HEK293 (cell line): ENCODE measurements at regions not wholly inside any gene's neighbourhood (a gene's known extent, or its start where the extent isn't known, plus 50 kb on each side); places are given as distances from the start of the nearest gene placed in this dataset.

Source experiments
- CTCF ChIA-PET: fragments of 350-600 bp; formaldehyde crosslinking; extraction: SDS; loops from one replicate; lab custom pipeline; 2021; ENCODE audit warnings: antibody characterized with exemption; lab: Yijun Ruan, JAX
- POLR2A ChIA-PET: fragments of 300-600 bp; formaldehyde crosslinking; extraction: SDS; loops from one replicate; lab custom pipeline; 2020; ENCODE audit warnings: antibody characterized with exemption, inconsistent platforms; lab: Yijun Ruan, JAX
- H3K27ac ChIP-seq: fragments of 200-500 bp; sonication (Bioruptor generic); 2 replicates; pipeline ENCODE4 v1.5.1; 2014; ENCODE audit warnings: low read depth, low read length, control low read depth, inconsistent platforms; ENCODE audit errors: extremely low read depth
- H3K36me3 ChIP-seq, 2 experiments: fragments of 200-500 bp in 1 of 2; sonication (Bioruptor generic) in 1 of 2; 1 replicate in 1 of 2; 2 replicates in 1 of 2; pipeline ENCODE4 v1.5.1; 2014 to 2017; ENCODE audit warnings: inconsistent platforms in 2 of 2, low read length in 2 of 2; ENCODE audit not compliant: control insufficient read depth in 2 of 2, insufficient read depth in 1 of 2
- H3K4me1 ChIP-seq: fragments of 200-500 bp; sonication (Bioruptor generic); 2 replicates; pipeline ENCODE4 v1.5.1; 2014; ENCODE audit warnings: mild to moderate bottlenecking, low read length, inconsistent platforms; ENCODE audit not compliant: control insufficient read depth, insufficient read depth
- H3K4me3 ChIP-seq: 2 replicates; pipeline ENCODE4 v1.5.1; 2011; ENCODE audit warnings: low read depth, mild to moderate bottlenecking, control low read depth, low read length, moderate library complexity
- H3K9me3 ChIP-seq: fragments of 200-500 bp; sonication (Bioruptor generic); 2 replicates; pipeline ENCODE4 v1.5.1; 2014; ENCODE audit warnings: low read depth, low read length, inconsistent platforms; ENCODE audit not compliant: control insufficient read depth, insufficient read depth
- EGR2 ChIP-seq: fragments of 450-650 bp; formaldehyde crosslinking; IDR thresholded peaks from 2 replicates; pipeline ENCODE4 v1.5.1; 2016; ENCODE audit warnings: low read depth, missing biosample characterization, missing genetic modification characterization
- ELK4 ChIP-seq: IDR thresholded peaks from 2 replicates; pipeline ENCODE4 v1.6.1; 2011; ENCODE audit warnings: mild to moderate bottlenecking, low read depth, low read length, borderline replicate concordance
- GLIS1 ChIP-seq: fragments of 450-650 bp; formaldehyde crosslinking; IDR thresholded peaks from 2 replicates; pipeline ENCODE4 v1.5.1; 2016; ENCODE audit warnings: missing biosample characterization, missing genetic modification characterization
- HOXA7 ChIP-seq: sonication (generic); formaldehyde crosslinking; IDR thresholded peaks from 2 replicates; pipeline ENCODE4 v1.8.1; 2022; ENCODE audit warnings: missing genetic modification reagents, borderline replicate concordance
- INSM2 ChIP-seq: fragments of 450-650 bp; formaldehyde crosslinking; IDR thresholded peaks from 2 replicates; pipeline ENCODE4 v1.5.1; 2016; ENCODE audit warnings: missing biosample characterization, missing genetic modification characterization
- OSR2 ChIP-seq: fragments of 450-650 bp; formaldehyde crosslinking; IDR thresholded peaks from 2 replicates; pipeline ENCODE4 v1.5.1; 2016; ENCODE audit warnings: missing biosample characterization, missing genetic modification characterization
- REST ChIP-seq: fragments of 450-650 bp; formaldehyde crosslinking; IDR thresholded peaks from 2 replicates; pipeline ENCODE4 v1.5.1; 2016; ENCODE audit warnings: missing biosample characterization, missing genetic modification characterization
- SALL2 ChIP-seq: fragments of 450-650 bp; formaldehyde crosslinking; IDR thresholded peaks from 2 replicates; pipeline ENCODE4 v1.5.0; 2017; ENCODE audit warnings: missing biosample characterization, mild to moderate bottlenecking, missing genetic modification characterization, borderline replicate concordance
- YY1 ChIP-seq: fragments of 450-650 bp; formaldehyde crosslinking; IDR thresholded peaks from 2 replicates; pipeline ENCODE4 v1.5.1; 2018; ENCODE audit warnings: missing biosample characterization, missing genetic modification characterization
- ZBTB10 ChIP-seq: fragments of 450-650 bp; formaldehyde crosslinking; IDR thresholded peaks from 2 replicates; pipeline ENCODE4 v1.5.1; 2016; ENCODE audit warnings: missing biosample characterization, missing genetic modification characterization
- ZBTB20 ChIP-seq: fragments of 450-650 bp; formaldehyde crosslinking; IDR thresholded peaks from 2 replicates; pipeline ENCODE4 v1.5.1; 2016; ENCODE audit warnings: missing biosample characterization, missing genetic modification characterization
- ZBTB21 ChIP-seq: fragments of 450-650 bp; formaldehyde crosslinking; IDR thresholded peaks from 2 replicates; pipeline ENCODE4 v1.5.1; 2017; ENCODE audit warnings: missing biosample characterization, missing genetic modification characterization
- ZFP69B ChIP-seq: fragments of 450-650 bp; formaldehyde crosslinking; IDR thresholded peaks from 2 replicates; pipeline ENCODE4 v1.5.1; 2016; ENCODE audit warnings: missing biosample characterization, missing genetic modification characterization
- ZNF140 ChIP-seq: fragments of 450-650 bp; formaldehyde crosslinking; IDR thresholded peaks from 2 replicates; pipeline ENCODE4 v1.5.1; 2016; ENCODE audit warnings: missing biosample characterization, missing genetic modification characterization
- ZNF239 ChIP-seq: fragments of 450-650 bp; formaldehyde crosslinking; IDR thresholded peaks from 2 replicates; pipeline ENCODE4 v1.5.1; 2016; ENCODE audit warnings: missing biosample characterization, missing genetic modification characterization
- ZNF416 ChIP-seq: fragments of 450-650 bp; formaldehyde crosslinking; IDR thresholded peaks from 2 replicates; pipeline ENCODE4 v1.5.1; 2016; ENCODE audit warnings: missing biosample characterization, missing genetic modification characterization
- ZNF521 ChIP-seq: fragments of 450-650 bp; formaldehyde crosslinking; IDR thresholded peaks from 2 replicates; pipeline ENCODE4 v1.5.1; 2017; ENCODE audit warnings: missing biosample characterization, mild to moderate bottlenecking, missing genetic modification characterization
- ZNF571 ChIP-seq: fragments of 450-650 bp; formaldehyde crosslinking; IDR thresholded peaks from 2 replicates; pipeline ENCODE4 v1.5.0; 2017; ENCODE audit warnings: missing biosample characterization, missing genetic modification characterization
- ZNF639 ChIP-seq: fragments of 450-650 bp; formaldehyde crosslinking; IDR thresholded peaks from 2 replicates; pipeline ENCODE4 v1.5.1; 2016; ENCODE audit warnings: missing biosample characterization, missing genetic modification characterization
- ZNF660 ChIP-seq: fragments of 450-650 bp; IDR thresholded peaks from 2 replicates; pipeline ENCODE4 v1.5.1; 2018; ENCODE audit warnings: missing biosample characterization, mild to moderate bottlenecking, missing genetic modification characterization
- ZSCAN4 ChIP-seq: fragments of 450-650 bp; formaldehyde crosslinking; IDR thresholded peaks from 2 replicates; pipeline ENCODE4 v1.5.1; 2017; ENCODE audit warnings: missing biosample characterization, missing genetic modification characterization

- ChIA-PET CTCF (no interaction called here), POLR2A (no interaction called here)
- no peaks in the 10 kb centered on the region for H3K4me1 ChIP-seq
- H3K36me3 ChIP-seq, result no peaks in the 10 kb centered on the region
- H3K4me3 ChIP-seq, result no peak overlapping the region
- H3K9me3 ChIP-seq, result no peaks in the 10 kb centered on the region
- no peak overlapping the region for H3K27ac ChIP-seq
- TF ChIP-seq ZNF140 (tag by site-specific recombination) (no peak), EGR2 (tag by site-specific recombination) (no peak), ZBTB20 (no peak), ZNF571 (no peak), OSR2 (no peak), YY1 (tag by site-specific recombination) (no peak), ZFP69B (tag by site-specific recombination) (no peak), ZSCAN4 (tag by site-specific recombination) (no peak), ZNF639 (tag by site-specific recombination) (no peak), ZNF521 (tag by site-specific recombination) (no peak)
Observed at GRCh38 chr5:2187687-2188086, 305.0 kb upstream of the IRX4 start.

GRCh38 chr5:2187156-2187555 is 304.4 kb upstream of the IRX4 start:
- H3K9me3 ChIP-seq, result no peaks in the 10 kb centered on the region
- H3K36me3 ChIP-seq, result no peaks in the 10 kb centered on the region
- no peak for TF ChIP-seq ZNF239 (tag by site-specific recombination)
- no peak for TF ChIP-seq SALL2 (tag by site-specific recombination)
- no peak for TF ChIP-seq REST (tag by site-specific recombination)
- ChIA-PET CTCF (no interaction called here), POLR2A (no interaction called here)
- H3K4me3 ChIP-seq, result no peak overlapping the region
- no peaks in the 10 kb centered on the region for H3K4me1 ChIP-seq
- no peak overlapping the region for H3K27ac ChIP-seq

GRCh38 chr5:2186472-2187015 is 303.8 kb upstream of the IRX4 start:
- Histone ChIP-seq H3K27ac (no peak overlapping the region), H3K4me3 (no peak overlapping the region), H3K9me3 (no peaks in the 10 kb centered on the region), H3K4me1 (no peaks in the 10 kb centered on the region), H3K36me3 (no peaks in the 10 kb centered on the region)
- ChIA-PET CTCF (interaction anchor here (0.6 kb wide), 1 partner anchor 197 kb away, joined by 4 read pairs; no protein-coding TSS in a partner anchor), POLR2A (no interaction called here)
- TF ChIP-seq ZBTB21 (tag by site-specific recombination) (no peak), ZBTB10 (tag by site-specific recombination) (no peak), ZNF660 (tag by site-specific recombination) (no peak), GLIS1 (tag by site-specific recombination) (no peak), ELK4 (no peak), INSM2 (tag by site-specific recombination) (no peak), ZNF416 (no peak), HOXA7 (CRISPR knock-in tag) (no peak)
